GM19238 (cell line): ENCODE measurements at regions not wholly inside any gene's neighbourhood (a gene's known extent, or its start where the extent isn't known, plus 50 kb on each side); places are given as distances from the start of the nearest gene placed in this dataset.
"Not testable (repeated sequence)": the region's sequence is repeated elsewhere in the genome, so short reads cannot be mapped to it uniquely, and the experiment has no call there.

Experiments
- DNase-seq: peaks from one replicate; pipeline ENCODE4 v3.0.0; 2011; ENCODE audit warnings: low spot score; ENCODE audit not compliant: insufficient read length

- no peak for DNase-seq
Measured at GRCh38 chr4:187478292-187479140, 517.1 kb upstream of the ZFP42 start.

DNA sequence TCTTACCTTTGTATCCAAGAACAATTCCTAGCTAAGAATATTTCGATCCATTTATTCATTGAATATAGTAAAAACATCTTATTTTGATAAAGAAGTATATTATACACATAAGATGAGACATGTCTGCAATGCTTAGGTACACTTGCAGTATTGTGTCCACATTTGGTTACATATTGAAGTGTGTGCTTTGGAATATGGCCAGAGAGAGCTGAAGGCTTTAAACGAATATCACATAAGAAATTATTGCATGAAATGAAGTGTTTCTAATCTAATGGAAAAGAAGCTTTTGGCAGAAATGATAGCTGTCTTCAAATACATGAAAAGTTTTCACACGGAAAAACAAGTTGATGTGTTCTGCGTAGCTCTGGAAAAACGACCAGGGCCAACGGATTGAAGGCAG, 516.1 kb upstream of the ZFP42 start:
- no peak for DNase-seq

- no peak for DNase-seq
Measured at GRCh38 chr4:187480146-187481145, 515.1 kb upstream of the ZFP42 start.

GRCh38 chr4:187484186-187484585, 511.4 kb upstream of the ZFP42 start:
- no peak for DNase-seq

GRCh38 chr4:187485676-187486075, 509.9 kb upstream of the ZFP42 start:
- DNase-seq = no peak

DNA sequence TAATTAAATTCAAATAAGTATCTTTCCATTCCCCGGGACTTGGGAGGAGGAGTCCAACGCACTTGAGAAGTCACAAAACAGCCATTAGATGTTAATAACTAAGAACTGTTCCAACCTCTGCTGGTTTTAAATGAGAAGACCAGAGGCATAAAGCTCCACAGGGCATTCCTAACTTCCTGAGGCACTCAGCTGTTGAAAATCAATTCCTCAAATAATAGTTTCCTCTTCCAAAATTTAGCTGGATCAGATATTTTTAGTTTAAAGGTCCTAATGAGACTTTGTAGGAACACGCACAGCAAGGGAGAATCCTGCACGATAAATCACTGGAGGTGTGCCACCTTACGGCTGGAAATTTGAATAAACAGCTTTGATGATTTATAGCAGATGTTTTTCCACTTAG, 504.3 kb upstream of the ZFP42 start:
- no peak for DNase-seq

DNA sequence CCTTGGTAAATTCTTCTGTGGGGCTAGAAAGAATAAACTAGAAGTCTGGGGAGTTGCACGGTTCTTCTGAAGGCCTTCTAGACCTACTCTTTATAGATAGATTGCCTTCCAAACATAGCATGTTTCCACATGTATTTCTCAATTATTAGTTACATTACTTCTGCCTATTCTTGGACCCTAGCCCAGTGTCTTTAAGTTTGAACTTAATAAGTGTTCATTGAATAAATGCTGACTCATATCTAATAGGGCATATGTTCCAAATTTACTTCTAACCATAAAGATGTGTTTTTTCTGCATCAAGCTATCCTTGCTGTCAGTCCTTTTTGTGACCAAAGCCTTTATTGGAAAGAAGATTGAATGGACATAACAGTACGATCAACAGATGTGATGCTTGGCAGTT, 503.6 kb upstream of the ZFP42 start:
- DNase-seq = no peak

DNA sequence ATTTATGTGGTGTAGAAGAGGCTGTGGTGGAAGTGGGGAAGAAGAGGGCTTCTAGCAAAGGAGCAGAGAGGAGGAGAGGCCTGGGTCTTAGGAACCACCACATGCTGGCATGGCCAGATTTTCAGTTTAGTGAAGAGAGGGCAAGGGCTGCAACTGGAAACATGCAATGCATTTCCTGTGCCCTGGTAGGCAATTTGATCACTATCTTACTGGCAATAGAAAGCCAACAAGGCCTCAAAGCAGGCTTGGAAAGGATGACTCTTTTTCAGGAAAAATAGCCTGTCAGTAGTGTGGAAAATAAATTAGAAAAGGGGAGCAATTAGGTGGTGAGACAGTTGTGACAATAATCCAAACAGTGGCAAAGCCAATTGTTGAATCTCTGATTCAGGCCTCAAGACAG, 501.9 kb upstream of the ZFP42 start:
- no peak for DNase-seq

GRCh38 chr4:187499956-187500355, 495.6 kb upstream of the ZFP42 start:
- DNase-seq = no peak

DNA sequence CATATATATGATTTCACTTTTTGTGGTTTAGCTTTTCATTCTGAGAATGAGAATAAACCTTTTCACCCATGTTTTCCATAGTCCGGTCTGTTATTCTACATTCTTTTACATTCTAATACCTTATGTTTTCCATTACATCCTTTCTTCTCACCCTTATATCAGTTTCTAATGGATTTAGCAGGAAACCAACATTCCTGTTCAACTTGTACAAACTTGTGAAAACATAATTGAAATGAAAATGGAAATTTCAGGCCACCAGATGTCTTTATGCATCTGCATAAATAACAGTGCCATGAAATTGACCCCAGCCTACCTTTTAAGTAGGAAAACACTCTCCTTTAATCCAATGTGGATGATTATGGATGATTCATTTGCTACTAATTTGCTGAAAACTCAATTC, 494.8 kb upstream of the ZFP42 start:
- DNase-seq = no peak

- no peak for DNase-seq
Measured at GRCh38 chr4:187501731-187502130, 493.8 kb upstream of the ZFP42 start.

DNA sequence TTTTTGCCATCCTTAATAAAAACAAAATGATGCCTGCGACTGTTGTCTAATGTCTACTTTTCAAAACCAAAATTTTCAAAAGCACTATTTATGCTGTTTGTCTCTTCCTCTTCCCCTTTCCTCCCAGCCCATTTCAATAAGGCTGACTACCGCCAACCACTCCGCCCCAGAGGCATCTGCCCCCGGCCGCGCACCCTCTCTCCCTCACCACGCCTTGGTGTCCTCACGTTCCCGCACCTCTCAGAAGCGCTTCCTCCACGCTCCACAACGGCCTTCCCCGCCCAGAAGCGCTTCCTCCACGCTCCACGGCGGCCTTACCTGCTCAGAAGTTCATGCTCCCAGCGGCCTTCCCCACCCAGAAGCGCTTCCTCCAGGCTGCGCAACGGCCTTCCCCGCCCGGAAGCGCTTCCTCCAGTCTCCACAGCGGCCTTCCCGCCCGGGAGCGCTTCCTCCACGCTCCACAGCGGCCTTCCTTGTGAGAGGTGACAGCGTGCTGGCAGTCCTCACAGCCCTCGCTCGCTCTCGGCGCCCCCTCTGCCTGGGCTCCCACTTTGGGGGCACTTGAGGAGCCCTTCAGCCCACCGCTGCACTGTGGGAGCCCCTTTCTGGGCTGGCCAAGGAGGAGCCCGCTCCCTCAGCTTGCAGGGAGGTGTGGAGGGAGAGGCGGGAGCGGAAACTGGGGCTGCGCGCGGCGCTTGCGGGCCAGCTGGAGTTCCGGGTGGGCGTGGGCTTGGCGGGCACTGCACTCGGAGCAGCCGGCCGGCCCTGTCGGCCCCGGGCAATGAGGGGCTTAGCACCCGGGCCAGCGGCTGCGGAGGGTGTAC, 490.4 kb upstream of the ZFP42 start:
- DNase-seq = no peak

DNA sequence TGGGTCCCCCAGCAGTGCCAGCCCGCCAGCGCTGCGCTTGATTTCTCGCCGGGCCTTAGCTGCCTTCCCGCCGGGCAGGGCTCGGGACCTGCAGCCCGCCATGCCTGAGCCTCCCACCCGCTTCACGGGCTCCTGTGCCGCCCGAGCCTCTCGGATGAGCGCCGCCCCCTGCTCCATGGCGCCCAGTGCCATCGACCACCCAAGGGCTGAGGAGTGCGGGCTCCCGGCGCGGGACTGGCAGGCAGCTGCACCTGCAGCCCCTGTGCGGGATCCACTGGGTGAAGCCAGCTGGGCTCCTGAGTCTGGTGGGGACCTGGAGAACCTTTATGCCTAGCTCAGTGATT, 489.8 kb upstream of the ZFP42 start:
- DNase-seq = not testable (repeated sequence)

DNA sequence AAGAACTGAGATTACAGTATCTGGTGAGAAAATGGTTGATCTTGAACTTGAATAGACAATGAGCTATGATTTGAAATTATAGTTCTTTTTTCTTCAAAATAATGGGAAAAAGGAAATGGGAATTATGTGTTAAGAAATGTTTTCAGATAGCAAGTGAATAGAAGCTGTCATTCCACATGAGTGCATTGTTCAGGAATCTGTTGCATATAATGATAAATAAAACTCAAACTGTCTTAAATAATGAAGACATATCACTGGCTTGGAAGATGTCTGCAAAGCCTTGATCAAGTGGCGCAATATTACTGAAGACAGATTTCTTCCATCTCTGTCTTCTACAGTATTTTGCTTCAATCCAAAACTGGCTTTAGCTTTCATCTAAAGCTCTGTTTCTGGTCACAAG, 479.3 kb upstream of the ZFP42 start:
- DNase-seq = no peak

DNA sequence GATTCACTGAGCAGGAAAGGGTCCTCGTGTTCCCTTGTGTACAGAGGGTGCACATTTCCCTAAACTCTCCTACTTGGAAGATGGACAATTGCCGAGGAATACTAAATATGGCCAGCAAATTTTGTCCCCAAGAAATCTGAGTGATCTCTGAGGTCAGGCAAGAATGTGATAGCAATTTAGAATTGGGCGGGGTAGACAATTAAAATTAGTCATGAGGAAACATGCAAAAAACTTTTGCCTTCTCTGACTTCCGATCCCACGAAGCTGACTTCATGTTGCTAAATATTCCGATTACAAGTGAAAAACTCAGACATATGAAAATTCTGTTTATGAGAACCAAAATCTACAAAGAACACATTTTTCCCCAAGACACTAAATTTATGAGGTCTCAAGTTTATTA, 453.9 kb upstream of the ZFP42 start:
- no peak for DNase-seq

- no peak for DNase-seq
Measured at GRCh38 chr4:187544461-187545053, 451.0 kb upstream of the ZFP42 start.

- no peak for DNase-seq
Measured at GRCh38 chr4:187547316-187547715, 448.3 kb upstream of the ZFP42 start.

- DNase-seq = no peak
Measured at GRCh38 chr4:187550256-187550950, 445.2 kb upstream of the ZFP42 start.

DNA sequence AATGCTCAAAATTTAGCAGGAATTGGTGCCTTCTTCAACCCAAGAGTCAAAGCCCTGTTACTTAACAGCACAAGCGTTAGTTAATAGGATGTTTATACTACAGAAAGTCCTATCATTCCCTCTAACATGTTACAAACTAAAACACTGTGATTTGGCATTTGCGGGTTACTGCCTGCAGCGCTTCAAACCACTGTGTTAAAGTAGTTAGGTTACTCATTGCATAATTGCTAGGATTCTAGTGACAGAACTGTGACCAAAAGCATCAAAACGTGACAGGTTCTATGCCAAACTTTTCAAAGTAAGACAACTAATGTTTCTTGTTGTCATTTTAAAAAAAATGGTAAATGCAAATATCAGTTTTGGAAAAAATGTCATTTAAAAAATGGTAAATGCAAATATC, 442.8 kb upstream of the ZFP42 start:
- no peak for DNase-seq

- no peak for DNase-seq
Measured at GRCh38 chr4:187555174-187555573, 440.4 kb upstream of the ZFP42 start.

DNA sequence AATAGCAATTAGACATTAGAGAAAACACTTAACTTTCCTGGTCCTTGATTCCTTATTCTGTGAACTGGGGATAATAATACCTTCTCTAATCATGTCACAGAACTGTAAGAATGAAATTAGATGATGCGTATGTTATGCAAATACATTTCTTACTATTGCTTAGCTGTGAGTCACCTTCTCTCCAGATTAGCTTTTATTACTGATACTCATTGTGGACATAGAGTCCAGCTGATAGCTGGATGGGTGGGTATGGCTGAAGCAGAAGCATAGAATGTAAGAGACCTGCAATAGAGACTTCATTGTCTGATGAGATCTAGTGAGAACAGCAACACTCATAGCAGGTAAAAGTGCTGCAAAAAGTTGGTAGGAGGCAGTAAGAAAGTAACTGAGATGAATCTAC, 437.2 kb upstream of the ZFP42 start:
- no peak for DNase-seq
